Neutrophil (primary cell): ENCODE measurements at regions not wholly inside any gene's neighbourhood (a gene's known extent, or its start where the extent isn't known, plus 50 kb on each side); places are given as distances from the start of the nearest gene placed in this dataset.

Experiments used
- H3K27ac ChIP-seq: fragments of 200-600 bp; sonication (generic); 2 replicates; pipeline ENCODE4 v1.5.1; 2016; ENCODE audit warnings: mild to moderate bottlenecking, moderate library complexity
- H3K27me3 ChIP-seq: fragments of 200-600 bp; sonication (generic); 2 replicates; pipeline ENCODE4 v1.6.0; 2016; ENCODE audit warnings: mild to moderate bottlenecking
- H3K36me3 ChIP-seq: fragments of 200-600 bp; sonication (generic); 2 replicates; pipeline ENCODE4 v1.5.1; 2017
- H3K4me1 ChIP-seq, 2 experiments: fragments of 200-600 bp in 1 of 2; sonication (generic) in 1 of 2; 1 replicate in 1 of 2; 2 replicates in 1 of 2; pipeline versions ENCODE4 v1.5.1 to v1.6.1; 2013 to 2016; ENCODE audit warnings: low read depth in 1 of 2, low read length in 1 of 2, mild to moderate bottlenecking in 1 of 2, moderate library complexity in 1 of 2; ENCODE audit not compliant: control insufficient read depth in 1 of 2, insufficient read depth in 1 of 2
- H3K4me3 ChIP-seq, 2 experiments: fragments of 200-600 bp in 1 of 2; sonication (generic) in 1 of 2; 1 replicate in 1 of 2; 2 replicates in 1 of 2; pipeline ENCODE4 v1.5.1; 2013 to 2016; ENCODE audit warnings: low read depth in 1 of 2, low read length in 1 of 2, mild to moderate bottlenecking in 1 of 2, moderate library complexity in 1 of 2
- H3K9me3 ChIP-seq: fragments of 200-600 bp; sonication (generic); 2 replicates; pipeline ENCODE4 v1.5.1; 2016
- CTCF ChIP-seq: fragments of 200-600 bp; sonication (generic); IDR thresholded peaks from 2 replicates; pipeline ENCODE4 v1.5.1; 2016; ENCODE audit warnings: antibody characterized with exemption

DNA sequence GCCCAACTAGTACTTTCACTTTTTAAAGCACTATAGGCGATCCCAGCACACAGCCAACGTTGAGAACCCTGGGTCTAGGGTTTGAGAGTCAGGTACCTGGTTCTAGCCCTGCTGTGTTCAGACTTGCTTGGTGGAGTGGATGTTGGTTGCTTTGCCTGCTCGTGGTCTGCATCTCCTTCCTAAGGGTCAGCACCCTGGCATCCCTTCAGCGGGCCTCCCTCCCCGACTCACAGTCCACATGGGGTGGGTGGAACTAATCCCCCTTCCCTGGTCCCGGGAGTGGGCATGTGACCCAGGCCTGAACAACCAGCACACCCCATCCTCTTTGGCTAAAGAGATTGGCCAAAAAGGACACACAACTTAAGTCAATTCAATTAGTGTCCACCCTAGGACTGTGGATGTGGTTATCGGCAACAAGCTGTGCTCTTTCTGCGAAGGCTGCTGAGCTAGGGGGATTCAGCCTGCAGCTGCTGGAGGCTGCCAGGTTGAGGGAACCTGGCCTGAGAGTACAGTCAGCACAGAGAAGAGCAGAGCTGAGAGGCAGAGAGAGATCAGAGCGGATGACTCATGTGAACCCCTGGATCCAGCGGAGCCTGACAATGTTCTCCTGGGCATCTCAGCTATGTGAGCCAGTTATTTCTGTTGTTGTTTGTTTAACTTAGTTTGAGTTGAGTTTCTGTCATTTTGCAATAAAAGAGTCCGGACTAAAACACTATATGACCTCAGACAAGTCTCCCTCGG is 138.9 kb downstream of the ACTL8 start:
- no peak for TF ChIP-seq CTCF
- Histone ChIP-seq H3K4me1 (no peaks in the 10 kb centered on the region), H3K27me3 (peaks cover 13% of the 10 kb centered on the region), H3K36me3 (no peaks in the 10 kb centered on the region), H3K9me3 (no peaks in the 10 kb centered on the region), H3K4me3 (no peak overlapping the region), H3K27ac (no peak overlapping the region)

- Histone ChIP-seq H3K4me3 (no peak overlapping the region), H3K9me3 (no peaks in the 10 kb centered on the region), H3K27me3 (peaks cover 4% of the 10 kb centered on the region), H3K36me3 (no peaks in the 10 kb centered on the region), H3K4me1 (no peaks in the 10 kb centered on the region), H3K27ac (no peak overlapping the region)
- TF ChIP-seq CTCF: no peak
These were observed 140.3 kb downstream of the ACTL8 start for GRCh38 chr1:17895401-17895800.

DNA sequence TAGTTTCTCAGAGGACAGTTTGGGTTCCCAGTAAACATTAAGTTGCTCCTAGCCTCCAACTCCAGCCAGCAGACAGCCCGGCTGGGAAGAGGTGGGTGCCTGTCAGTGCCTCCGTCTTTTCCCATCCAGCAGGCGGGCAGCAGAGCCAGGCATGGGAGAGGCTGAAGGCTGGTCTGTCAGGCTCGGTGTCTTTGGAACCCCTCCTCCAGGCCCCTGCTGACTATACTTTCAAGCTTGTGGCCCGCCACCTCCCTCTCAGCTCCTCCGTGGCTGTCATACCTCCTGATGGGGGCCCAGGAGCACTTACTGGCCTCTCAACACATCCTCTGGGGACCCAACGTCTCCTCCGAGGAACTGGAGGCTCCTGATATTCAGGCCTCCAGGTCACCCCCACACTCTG is 140.9 kb downstream of the ACTL8 start:
- TF ChIP-seq CTCF: no peak
- Histone ChIP-seq H3K36me3 (no peaks in the 10 kb centered on the region), H3K4me3 (no peak overlapping the region), H3K4me1 (no peaks in the 10 kb centered on the region), H3K9me3 (no peaks in the 10 kb centered on the region), H3K27me3 (peaks cover 4% of the 10 kb centered on the region), H3K27ac (no peak overlapping the region)

DNA sequence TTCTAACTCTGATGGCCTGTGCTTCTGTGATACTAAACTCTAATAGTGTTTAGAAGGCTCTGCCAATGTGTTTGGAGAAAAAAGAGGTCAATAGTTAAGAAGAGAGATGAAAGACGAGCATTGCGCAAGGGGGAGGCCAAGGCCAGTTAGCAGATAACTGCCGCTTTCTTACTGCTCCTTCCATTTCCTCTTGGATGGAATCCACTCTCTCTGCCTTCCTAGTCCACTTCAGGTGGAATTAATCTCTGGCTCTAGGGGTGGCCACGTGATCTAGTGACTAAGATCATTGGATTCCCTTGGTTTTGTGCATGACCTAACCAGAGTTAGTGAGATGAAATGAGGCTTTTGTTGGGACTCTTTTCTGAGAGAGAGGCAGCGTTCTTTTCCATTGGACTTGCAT is 148.3 kb downstream of the ACTL8 start:
- Histone ChIP-seq H3K4me1 (no peaks in the 10 kb centered on the region), H3K36me3 (no peaks in the 10 kb centered on the region), H3K9me3 (no peaks in the 10 kb centered on the region), H3K27me3 (peaks cover 15% of the 10 kb centered on the region), H3K27ac (no peak overlapping the region), H3K4me3 (no peak overlapping the region)
- TF ChIP-seq CTCF: no peak

DNA sequence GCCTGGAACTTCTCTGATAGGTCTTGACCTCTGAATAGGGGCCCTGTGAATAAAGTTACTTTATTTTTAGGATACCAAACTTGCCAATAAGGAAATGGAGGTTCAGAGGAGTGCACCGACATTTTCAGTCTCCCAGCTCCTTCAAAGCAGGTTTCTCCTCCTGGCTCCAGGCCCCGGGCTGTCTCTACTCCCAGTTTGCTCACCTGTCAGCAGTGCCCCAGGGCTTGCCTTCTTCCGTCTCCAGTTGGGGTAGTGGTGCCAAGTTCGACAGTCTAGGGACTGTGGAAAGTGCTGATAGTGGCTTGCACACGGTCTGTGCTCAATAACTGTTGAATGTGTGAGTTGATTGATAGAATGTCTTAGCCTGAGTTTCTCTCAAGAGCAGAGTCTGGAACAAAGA is 149.2 kb downstream of the ACTL8 start:
- Histone ChIP-seq H3K36me3 (no peaks in the 10 kb centered on the region), H3K27ac (no peak overlapping the region), H3K4me1 (no peaks in the 10 kb centered on the region), H3K4me3 (no peak overlapping the region), H3K9me3 (no peaks in the 10 kb centered on the region), H3K27me3 (peaks cover 24% of the 10 kb centered on the region)
- TF ChIP-seq CTCF: no peak
